HEK293T (cell line): ENCODE measurements at regions not wholly inside any gene's neighbourhood (a gene's known extent, or its start where the extent isn't known, plus 50 kb on each side); places are given as distances from the start of the nearest gene placed in this dataset.

Experiments used
- CTCF ChIA-PET: fragments of 350-600 bp; formaldehyde crosslinking; extraction: SDS; loops from one replicate; lab custom pipeline; 2021; ENCODE audit warnings: antibody characterized with exemption, inconsistent platforms; lab: Yijun Ruan, JAX
- POLR2A ChIA-PET: fragments of 350-600 bp; formaldehyde crosslinking; extraction: SDS; loops from one replicate; lab custom pipeline; 2020; ENCODE audit warnings: antibody characterized with exemption, inconsistent platforms; lab: Yijun Ruan, JAX
- DNase-seq: peaks from one replicate; pipeline ENCODE4 v3.0.0; 2012; ENCODE audit warnings: mixed read lengths; ENCODE audit errors: extremely low spot score
- ARNT ChIP-seq: fragments of 450-650 bp; IDR thresholded peaks from 2 replicates; pipeline ENCODE4 v1.6.1; 2017; ENCODE audit warnings: mild to moderate bottlenecking
- BHLHE40 ChIP-seq: fragments of 450-650 bp; IDR thresholded peaks from 2 replicates; pipeline ENCODE4 v1.6.1; 2016; ENCODE audit warnings: mild to moderate bottlenecking, moderate library complexity, borderline replicate concordance
- CTBP1 ChIP-seq: fragments of 450-650 bp; IDR thresholded peaks from 2 replicates; pipeline ENCODE4 v1.6.1; 2016; ENCODE audit warnings: borderline replicate concordance
- ELF4 ChIP-seq: fragments of 450-650 bp; IDR thresholded peaks from 2 replicates; pipeline ENCODE4 v1.6.1; 2017; ENCODE audit warnings: antibody characterized with exemption
- FOXA1 ChIP-seq: fragments of 450-650 bp; IDR thresholded peaks from 2 replicates; pipeline ENCODE4 v1.6.1; 2016; ENCODE audit warnings: mild to moderate bottlenecking
- FOXK2 ChIP-seq: fragments of 450-650 bp; IDR thresholded peaks from 2 replicates; pipeline ENCODE4 v1.6.1; 2016; ENCODE audit warnings: mild to moderate bottlenecking
- FOXM1 ChIP-seq: fragments of 450-650 bp; IDR thresholded peaks from 2 replicates; pipeline ENCODE4 v1.6.1; 2017; ENCODE audit warnings: mild to moderate bottlenecking, borderline replicate concordance
- HDGF ChIP-seq: fragments of 450-650 bp; IDR thresholded peaks from 2 replicates; pipeline ENCODE4 v1.6.1; 2017; ENCODE audit warnings: antibody characterized with exemption, borderline replicate concordance
- L3MBTL2 ChIP-seq: fragments of 450-650 bp; conservative IDR thresholded peaks from 2 replicates; pipeline ENCODE4 v1.6.1; 2016; ENCODE audit warnings: mild to moderate bottlenecking
- LEF1 ChIP-seq: fragments of 450-650 bp; IDR thresholded peaks from 2 replicates; pipeline ENCODE4 v1.6.1; 2017; ENCODE audit warnings: mild to moderate bottlenecking, borderline replicate concordance
- NFRKB ChIP-seq: fragments of 450-650 bp; IDR thresholded peaks from 2 replicates; pipeline ENCODE4 v1.6.1; 2016; ENCODE audit warnings: mild to moderate bottlenecking, moderate library complexity
- SP1 ChIP-seq: fragments of 450-650 bp; IDR thresholded peaks from 2 replicates; pipeline ENCODE4 v1.6.1; 2017
- SUZ12 ChIP-seq: fragments of 450-650 bp; IDR thresholded peaks from 2 replicates; pipeline ENCODE4 v1.6.1; 2016; ENCODE audit warnings: mild to moderate bottlenecking
- TARDBP ChIP-seq: fragments of 450-650 bp; IDR thresholded peaks from 2 replicates; pipeline ENCODE4 v1.6.1; 2016
- ZNF384 ChIP-seq: fragments of 450-650 bp; IDR thresholded peaks from 2 replicates; pipeline ENCODE4 v1.6.1; 2016
- TF ChIP-seq, protein P1 (sequence below): fragments of 450-650 bp; IDR thresholded peaks from 2 replicates; pipeline ENCODE4 v1.6.1; 2016

DNA sequence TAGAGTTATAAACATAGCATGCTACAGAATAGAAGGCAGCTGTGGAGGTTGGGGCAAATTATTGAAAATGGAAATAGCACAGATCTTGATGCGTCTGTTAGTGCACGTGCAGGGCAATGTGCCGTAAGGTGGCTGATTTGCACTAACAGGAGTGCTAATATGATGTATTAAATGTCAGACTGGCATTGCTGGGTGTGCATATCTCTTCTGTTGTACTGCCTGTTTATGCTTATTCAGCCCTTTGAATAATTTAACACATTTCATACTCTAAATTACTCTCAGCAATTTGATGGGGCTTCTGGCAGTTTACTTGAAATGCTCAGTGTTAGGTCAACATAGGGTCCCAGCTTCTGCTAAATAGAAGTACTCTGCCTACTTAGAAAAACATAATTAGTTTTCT, 395.6 kb downstream of the MCTP2 start:
- no peak for DNase-seq
- no peak for TF ChIP-seq FOXA1
- TF ChIP-seq ZNF384: no peak
- TF ChIP-seq, protein P1, sequence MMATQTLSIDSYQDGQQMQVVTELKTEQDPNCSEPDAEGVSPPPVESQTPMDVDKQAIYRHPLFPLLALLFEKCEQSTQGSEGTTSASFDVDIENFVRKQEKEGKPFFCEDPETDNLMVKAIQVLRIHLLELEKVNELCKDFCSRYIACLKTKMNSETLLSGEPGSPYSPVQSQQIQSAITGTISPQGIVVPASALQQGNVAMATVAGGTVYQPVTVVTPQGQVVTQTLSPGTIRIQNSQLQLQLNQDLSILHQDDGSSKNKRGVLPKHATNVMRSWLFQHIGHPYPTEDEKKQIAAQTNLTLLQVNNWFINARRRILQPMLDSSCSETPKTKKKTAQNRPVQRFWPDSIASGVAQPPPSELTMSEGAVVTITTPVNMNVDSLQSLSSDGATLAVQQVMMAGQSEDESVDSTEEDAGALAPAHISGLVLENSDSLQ: no peak
- TF ChIP-seq TARDBP: no peak
- TF ChIP-seq ARNT: no peak
- no peak for TF ChIP-seq SP1
- TF ChIP-seq BHLHE40: no peak
- no peak for TF ChIP-seq FOXK2
- no peak for TF ChIP-seq HDGF
- CTCF ChIA-PET: interaction anchor here (0.6 kb wide), 1 partner anchor 84 kb away, joined by 4 read pairs; no protein-coding TSS in a partner anchor
- POLR2A ChIA-PET: no interaction called here

DNA sequence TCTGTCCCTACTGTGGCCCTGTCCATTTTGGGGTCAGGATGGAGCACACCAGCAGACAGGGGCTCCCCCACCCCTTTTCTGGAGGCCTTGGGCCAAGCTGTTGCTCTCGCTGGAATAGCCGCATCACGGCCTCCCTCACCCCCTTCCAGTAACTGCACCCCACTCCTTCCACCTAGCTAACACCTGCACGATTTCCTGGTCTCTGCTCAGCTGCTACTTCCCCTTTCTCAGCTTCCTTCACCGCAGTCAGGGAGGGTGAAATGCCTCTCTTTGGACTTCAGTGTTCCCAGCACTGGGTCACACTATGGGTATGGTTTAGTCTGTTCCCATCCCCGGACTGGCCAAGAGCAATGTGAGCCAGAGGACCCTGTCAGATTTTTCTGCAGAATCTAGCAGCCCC, 400.2 kb downstream of the MCTP2 start:
- ChIA-PET POLR2A (no interaction called here), CTCF (interaction anchor here (0.7 kb wide), 1 partner anchor 49 kb away, joined by 3 read pairs; no protein-coding TSS in a partner anchor)
- DNase-seq: no peak
- TF ChIP-seq HDGF (no peak), ZNF384 (no peak), NFRKB (no peak), SUZ12 (no peak), SP1 (no peak), CTBP1 (no peak), FOXA1 (no peak)

DNA sequence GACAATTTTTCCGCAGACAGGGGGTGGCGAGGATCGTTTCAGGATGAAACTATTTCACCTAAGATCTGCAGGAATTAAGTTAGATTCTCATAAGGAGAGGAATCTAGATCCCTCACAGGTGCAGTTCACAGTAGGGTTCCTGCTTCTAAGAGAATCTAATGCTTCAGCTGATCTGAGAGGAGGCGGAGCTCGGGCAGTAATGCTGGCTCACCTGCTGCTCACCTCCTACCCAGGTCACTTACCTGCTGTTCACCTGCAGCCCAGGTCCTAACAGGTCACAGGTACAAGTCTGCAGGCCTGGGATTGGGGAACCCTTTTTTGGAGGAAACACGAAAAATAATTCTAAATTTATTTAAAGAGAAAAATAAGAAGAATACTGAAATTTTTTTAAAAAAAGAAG, 406.8 kb downstream of the MCTP2 start:
- TF ChIP-seq BHLHE40: no peak
- TF ChIP-seq ELF4: no peak
- no peak for TF ChIP-seq LEF1
- no peak for TF ChIP-seq L3MBTL2
- TF ChIP-seq FOXM1: no peak
- no peak for TF ChIP-seq TARDBP
- TF ChIP-seq NFRKB: no peak
- no peak for TF ChIP-seq CTBP1
- TF ChIP-seq HDGF: no peak
- TF ChIP-seq, protein P1: no peak
- no peak for TF ChIP-seq ZNF384
- no peak for TF ChIP-seq SUZ12
- no peak for TF ChIP-seq FOXK2
- TF ChIP-seq FOXA1: no peak
- TF ChIP-seq SP1: no peak
- ChIA-PET POLR2A (no interaction called here), CTCF (no interaction called here)
- no peak for DNase-seq

DNA sequence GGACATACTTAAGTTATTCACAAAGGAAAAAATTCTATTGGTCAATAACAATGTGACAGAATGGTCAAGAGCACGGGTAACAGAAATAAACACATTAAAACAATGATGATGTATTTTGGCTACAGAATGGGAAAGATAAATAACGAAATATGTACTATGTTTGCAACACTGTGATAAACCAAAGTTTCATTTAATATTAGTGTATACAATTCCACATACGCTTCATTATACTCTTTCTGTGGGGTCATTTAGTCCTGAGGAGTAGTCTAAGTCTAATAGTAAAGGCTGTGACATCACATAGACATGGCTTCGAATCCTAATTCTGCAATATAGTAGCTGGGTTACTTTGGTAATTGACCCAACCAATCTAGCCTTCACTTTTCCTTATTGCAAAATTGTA, 408.3 kb downstream of the MCTP2 start:
- ChIA-PET CTCF (no interaction called here), POLR2A (no interaction called here)
- no peak for DNase-seq
- TF ChIP-seq NFRKB (no peak), ELF4 (no peak), ZNF384 (no peak), SUZ12 (no peak), FOXK2 (no peak)

DNA sequence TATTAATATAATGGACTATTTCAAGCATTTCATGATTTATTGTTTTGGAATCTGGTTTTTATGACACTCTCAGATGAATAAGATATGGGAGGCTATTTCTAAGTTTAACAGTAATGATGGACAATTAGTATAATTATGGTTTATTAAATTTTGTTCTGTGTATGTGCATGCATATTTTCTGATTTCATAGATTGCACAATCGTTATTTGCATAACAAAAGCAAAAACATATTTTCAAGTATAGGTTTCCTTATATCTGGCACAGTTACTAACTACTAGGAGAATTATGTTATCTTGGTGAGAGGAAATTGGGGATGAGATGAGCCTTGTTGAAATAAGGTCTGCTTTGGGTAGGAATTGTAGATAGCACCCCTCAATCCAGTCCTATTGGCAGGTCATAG, 413.1 kb downstream of the MCTP2 start:
- CTCF ChIA-PET: no interaction called here

DNA sequence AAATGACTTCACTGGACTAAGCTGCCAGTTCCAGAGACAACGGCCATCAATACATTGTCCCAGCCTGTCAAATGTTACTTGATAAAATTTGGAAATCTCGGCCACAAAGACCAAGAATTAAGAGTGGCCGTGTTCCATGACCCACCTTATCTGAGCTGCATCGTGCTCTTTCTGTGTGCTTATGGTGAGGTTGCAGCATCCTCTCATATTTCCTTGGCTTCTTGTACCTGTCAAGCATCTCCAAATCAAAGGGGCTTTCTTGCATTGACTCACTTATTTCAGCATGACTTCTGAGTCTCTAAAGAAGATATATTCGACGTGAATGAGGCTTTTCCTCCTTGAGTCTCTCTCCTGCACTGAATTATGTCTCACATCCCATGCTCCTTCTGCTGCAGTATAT, 421.7 kb downstream of the MCTP2 start:
- CTCF ChIA-PET: no interaction called here
- TF ChIP-seq SUZ12 (no peak), ARNT (no peak), L3MBTL2 (no peak), FOXK2 (no peak), TARDBP (no peak), ZNF384 (no peak), FOXM1 (no peak), SP1 (no peak), ELF4 (no peak), NFRKB (no peak)
- TF ChIP-seq, protein P1: no peak
- no peak for DNase-seq
- POLR2A ChIA-PET: no interaction called here

More for the DNA sequence above, 413.1 kb downstream of the MCTP2 start:
- DNase-seq: no peak
- POLR2A ChIA-PET: no interaction called here
- TF ChIP-seq SUZ12: no peak
- no peak for TF ChIP-seq NFRKB
- TF ChIP-seq ARNT: no peak
- no peak for TF ChIP-seq HDGF
- no peak for TF ChIP-seq SP1
- no peak for TF ChIP-seq ZNF384
- TF ChIP-seq CTBP1: no peak
- TF ChIP-seq, protein P1: no peak
